22Rv1 (cell line): ENCODE measurements at regions not wholly inside any gene's neighbourhood (a gene's known extent, or its start where the extent isn't known, plus 50 kb on each side); places are given as distances from the start of the nearest gene placed in this dataset.

Experiments used
- ZFX ChIP-seq: fragments of 450-650 bp; IDR thresholded peaks from 2 replicates; pipeline ENCODE4 v1.6.1; 2017; ENCODE audit warnings: antibody characterized with exemption, borderline replicate concordance
- TF ChIP-seq, protein P1 (sequence below): fragments of 450-650 bp; IDR thresholded peaks from 2 replicates; pipeline ENCODE4 v1.5.1; 2017; ENCODE audit warnings: mild to moderate bottlenecking

DNA sequence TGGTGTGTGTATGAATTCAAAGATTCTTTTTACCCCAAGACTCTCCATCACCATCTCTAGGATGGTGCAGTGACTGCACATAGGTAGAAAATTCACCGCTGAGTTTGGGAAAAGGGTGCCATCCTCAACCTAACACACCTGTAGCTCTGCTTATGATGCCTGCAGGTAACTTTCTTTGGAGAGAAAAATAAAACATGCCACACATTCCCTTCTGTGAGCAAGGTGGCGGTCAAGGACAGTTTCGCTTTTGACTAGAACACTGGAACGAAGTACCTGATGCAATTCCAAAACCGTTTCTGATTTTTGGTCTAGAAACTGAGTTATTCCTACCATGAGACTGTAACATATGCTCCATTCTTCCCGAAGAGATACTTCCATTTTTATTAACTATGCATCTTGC lies 205.6 kb downstream of the FGFR2 start:
- TF ChIP-seq, protein P1, sequence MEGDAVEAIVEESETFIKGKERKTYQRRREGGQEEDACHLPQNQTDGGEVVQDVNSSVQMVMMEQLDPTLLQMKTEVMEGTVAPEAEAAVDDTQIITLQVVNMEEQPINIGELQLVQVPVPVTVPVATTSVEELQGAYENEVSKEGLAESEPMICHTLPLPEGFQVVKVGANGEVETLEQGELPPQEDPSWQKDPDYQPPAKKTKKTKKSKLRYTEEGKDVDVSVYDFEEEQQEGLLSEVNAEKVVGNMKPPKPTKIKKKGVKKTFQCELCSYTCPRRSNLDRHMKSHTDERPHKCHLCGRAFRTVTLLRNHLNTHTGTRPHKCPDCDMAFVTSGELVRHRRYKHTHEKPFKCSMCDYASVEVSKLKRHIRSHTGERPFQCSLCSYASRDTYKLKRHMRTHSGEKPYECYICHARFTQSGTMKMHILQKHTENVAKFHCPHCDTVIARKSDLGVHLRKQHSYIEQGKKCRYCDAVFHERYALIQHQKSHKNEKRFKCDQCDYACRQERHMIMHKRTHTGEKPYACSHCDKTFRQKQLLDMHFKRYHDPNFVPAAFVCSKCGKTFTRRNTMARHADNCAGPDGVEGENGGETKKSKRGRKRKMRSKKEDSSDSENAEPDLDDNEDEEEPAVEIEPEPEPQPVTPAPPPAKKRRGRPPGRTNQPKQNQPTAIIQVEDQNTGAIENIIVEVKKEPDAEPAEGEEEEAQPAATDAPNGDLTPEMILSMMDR: no peak
- TF ChIP-seq ZFX: no peak
